Testis (tissue), 2 donors: ENCODE measurements at regions not wholly inside any gene's neighbourhood (a gene's known extent, or its start where the extent isn't known, plus 50 kb on each side); places are given as distances from the start of the nearest gene placed in this dataset.

Experiments
- DNase-seq: peaks from one replicate; pipeline ENCODE4 v3.0.0-alpha.2; 2019
- H3K27ac ChIP-seq, 2 donors: fragments of 200-600 bp; sonication (generic); one replicate each; pipeline ENCODE4 v1.5.1; 2019
- H3K27me3 ChIP-seq: fragments of 200-600 bp; sonication (generic); one replicate; pipeline ENCODE4 v1.5.1; 2019
- H3K36me3 ChIP-seq: fragments of 200-600 bp; sonication (generic); one replicate; pipeline ENCODE4 v1.5.1; 2017; ENCODE audit warnings: low read depth; ENCODE audit errors: missing control alignments
- H3K4me1 ChIP-seq: fragments of 200-600 bp; sonication (generic); one replicate; pipeline ENCODE4 v1.5.1; 2019
- H3K4me3 ChIP-seq, 2 donors: fragments of 200-600 bp; sonication (generic); one replicate each; pipeline ENCODE4 v1.5.1; 2017 to 2019
- H3K9me3 ChIP-seq: fragments of 200-600 bp; sonication (generic); one replicate; pipeline ENCODE4 v1.5.1; 2017
- CTCF ChIP-seq, 3 experiments: fragments of 450-650 bp in 2 of 3; fragments of 200-600 bp in 1 of 3; sonication (generic) in 1 of 3; IDR thresholded peaks; one replicate each; pipeline ENCODE4 v1.5.1; 2016 to 2019; ENCODE audit warnings: antibody characterized with exemption in 3 of 3, mild to moderate bottlenecking in 2 of 3, moderate library complexity in 1 of 3
- POLR2A ChIP-seq: fragments of 450-650 bp; IDR thresholded peaks from one replicate; pipeline ENCODE4 v1.6.1; 2017; ENCODE audit warnings: antibody characterized with exemption, mild to moderate bottlenecking, moderate library complexity
- WGBS, 2 donors: methylation state at CpG; one replicate each; pipeline ENCODE4 v1.1.5; 2018; 5-methylcytosine and 5-hydroxymethylcytosine counted together
- intact Hi-C: fragments of 100-400 bp; cut with DNase I; formaldehyde crosslinking; loops from one replicate; pipeline ENCODE4 v1.15.1; 2023; ENCODE audit warnings: low total_unique reads

- Histone ChIP-seq H3K36me3 (no peaks in the 10 kb centered on the region), H3K27me3 (no peaks in the 10 kb centered on the region), H3K4me3 (no peak overlapping the region), H3K27ac (no peak overlapping the region), H3K4me1 (no peaks in the 10 kb centered on the region), H3K9me3 (no peaks in the 10 kb centered on the region)
- 54 to 63% methylated on average over 1 of the region's 1 CpG for WGBS, 2 donors
- TF ChIP-seq CTCF (IDR thresholded peaks at IDR 0.05), result no peak
- no peak for TF ChIP-seq POLR2A
- intact Hi-C loops, result no loop called here
- no peak for DNase-seq
Observed at GRCh38 chr13:50552424-50552966, 291.0 kb downstream of the DLEU7 start.

GRCh38 chr13:50561739-50562138, 281.8 kb downstream of the DLEU7 start:
- TF ChIP-seq CTCF (IDR thresholded peaks at IDR 0.05) (no peak), POLR2A (no peak)
- no peak for DNase-seq
- Histone ChIP-seq H3K4me1 (no peaks in the 10 kb centered on the region), H3K9me3 (no peaks in the 10 kb centered on the region), H3K36me3 (no peaks in the 10 kb centered on the region), H3K4me3 (no peak overlapping the region), H3K27ac (no peak overlapping the region), H3K27me3 (no peaks in the 10 kb centered on the region)
- intact Hi-C loops, result no loop called here

GRCh38 chr13:50566646-50567045, 276.8 kb downstream of the DLEU7 start:
- H3K27me3 ChIP-seq, result no peaks in the 10 kb centered on the region
- H3K4me3 ChIP-seq, result no peak overlapping the region
- no peaks in the 10 kb centered on the region for H3K4me1 ChIP-seq
- no peak for DNase-seq
- TF ChIP-seq POLR2A, result no peak
- TF ChIP-seq CTCF (IDR thresholded peaks at IDR 0.05), result no peak
- H3K36me3 ChIP-seq, result no peaks in the 10 kb centered on the region
- intact Hi-C loops, result no loop called here
- H3K9me3 ChIP-seq, result no peaks in the 10 kb centered on the region
- no peak overlapping the region for H3K27ac ChIP-seq

- 46 to 52% methylated on average over 3 of the region's 3 CpGs for WGBS, 2 donors
- H3K27ac ChIP-seq, result no peak overlapping the region
- no peak for DNase-seq
- intact Hi-C loops, result no loop called here
- no peaks in the 10 kb centered on the region for H3K27me3 ChIP-seq
- no peaks in the 10 kb centered on the region for H3K9me3 ChIP-seq
- H3K4me3 ChIP-seq, result no peak overlapping the region
- H3K36me3 ChIP-seq, result no peaks in the 10 kb centered on the region
- peaks cover 5% of the 10 kb centered on the region for H3K4me1 ChIP-seq
- no peak for TF ChIP-seq CTCF (IDR thresholded peaks at IDR 0.05)
- no peak for TF ChIP-seq POLR2A
Observed at GRCh38 chr13:50572129-50572528, 271.4 kb downstream of the DLEU7 start.

GRCh38 chr13:50573066-50573465, 270.4 kb downstream of the DLEU7 start:
- intact Hi-C loops, result no loop called here
- H3K9me3 ChIP-seq, result no peaks in the 10 kb centered on the region
- WGBS, 2 donors, result 87 to 92% methylated on average over 4 of the region's 4 CpGs

More at GRCh38 chr13:50573066-50573465, 270.4 kb downstream of the DLEU7 start:
- no peak for DNase-seq
- TF ChIP-seq POLR2A (no peak), CTCF (IDR thresholded peaks at IDR 0.05) (no peak)
- H3K27me3 ChIP-seq, result no peaks in the 10 kb centered on the region
- H3K4me1 ChIP-seq, result peaks cover 5% of the 10 kb centered on the region
- H3K4me3 ChIP-seq, result no peak overlapping the region
- H3K36me3 ChIP-seq, result no peaks in the 10 kb centered on the region
- no peak overlapping the region for H3K27ac ChIP-seq
